ENCODE measurements at regions not wholly inside any gene's neighbourhood (a gene's known extent, or its start where the extent isn't known, plus 50 kb on each side); places are given as distances from the start of the nearest gene placed in this dataset.
"Not testable (repeated sequence)": the region's sequence is repeated elsewhere in the genome, so short reads cannot be mapped to it uniquely, and the experiment has no call there.

GRCh38 chr10:47166808-47167581 is 133.0 kb upstream of the GDF10 start:
- not testable (repeated sequence) for DNase-seq (ENCODE audit: low read depth)

GRCh38 chr10:47167591-47167990 is 132.4 kb upstream of the GDF10 start:
- no peak for DNase-seq (ENCODE audit: low read depth)

DNA sequence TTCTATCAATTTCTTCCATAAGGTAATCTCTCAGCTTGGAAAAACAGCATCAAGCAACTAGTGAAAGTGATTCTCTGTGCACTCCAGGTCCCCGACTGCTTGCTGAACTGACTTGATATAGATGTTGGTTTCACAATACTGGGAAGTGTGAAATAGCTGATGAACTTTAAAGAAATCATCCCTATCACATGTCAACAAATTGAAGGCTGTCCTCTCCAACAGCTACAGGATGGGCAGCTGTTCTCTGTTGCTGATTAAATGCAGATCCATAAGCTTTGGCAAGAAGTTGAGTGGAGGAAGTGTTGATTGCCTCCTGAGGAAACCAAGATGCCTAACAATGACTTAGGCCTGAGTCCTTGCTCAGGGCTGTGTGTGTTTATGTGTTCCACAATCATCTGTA is 130.4 kb upstream of the GDF10 start:
- no peak for DNase-seq (ENCODE audit: low read depth)

DNA sequence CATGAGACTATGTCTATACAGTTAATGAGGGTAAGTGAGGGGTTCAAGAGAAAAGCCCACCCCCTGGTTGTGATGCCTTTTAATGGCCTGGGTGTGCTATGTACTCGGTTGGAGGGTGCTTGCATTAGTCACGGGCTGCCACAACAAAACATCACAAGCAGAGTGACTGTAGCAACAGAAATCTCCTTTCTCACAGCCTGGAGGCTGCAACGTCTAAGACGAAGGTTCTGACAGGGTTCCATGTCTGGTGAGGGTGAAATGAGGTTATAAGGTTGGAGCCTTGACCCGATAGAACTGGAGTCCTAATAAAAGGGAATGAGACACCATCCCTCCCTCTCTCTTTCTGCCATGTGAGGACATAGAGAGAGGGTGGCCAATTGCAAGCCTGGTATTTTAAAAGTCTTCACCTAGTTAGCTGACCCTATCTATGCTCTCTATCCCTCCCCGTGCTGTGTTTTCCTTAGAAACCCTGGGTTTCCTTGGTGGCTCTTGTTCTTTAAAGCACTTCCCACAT is 126.0 kb upstream of the GDF10 start:
- DNase-seq (ENCODE audit: low read depth): no peak

DNA sequence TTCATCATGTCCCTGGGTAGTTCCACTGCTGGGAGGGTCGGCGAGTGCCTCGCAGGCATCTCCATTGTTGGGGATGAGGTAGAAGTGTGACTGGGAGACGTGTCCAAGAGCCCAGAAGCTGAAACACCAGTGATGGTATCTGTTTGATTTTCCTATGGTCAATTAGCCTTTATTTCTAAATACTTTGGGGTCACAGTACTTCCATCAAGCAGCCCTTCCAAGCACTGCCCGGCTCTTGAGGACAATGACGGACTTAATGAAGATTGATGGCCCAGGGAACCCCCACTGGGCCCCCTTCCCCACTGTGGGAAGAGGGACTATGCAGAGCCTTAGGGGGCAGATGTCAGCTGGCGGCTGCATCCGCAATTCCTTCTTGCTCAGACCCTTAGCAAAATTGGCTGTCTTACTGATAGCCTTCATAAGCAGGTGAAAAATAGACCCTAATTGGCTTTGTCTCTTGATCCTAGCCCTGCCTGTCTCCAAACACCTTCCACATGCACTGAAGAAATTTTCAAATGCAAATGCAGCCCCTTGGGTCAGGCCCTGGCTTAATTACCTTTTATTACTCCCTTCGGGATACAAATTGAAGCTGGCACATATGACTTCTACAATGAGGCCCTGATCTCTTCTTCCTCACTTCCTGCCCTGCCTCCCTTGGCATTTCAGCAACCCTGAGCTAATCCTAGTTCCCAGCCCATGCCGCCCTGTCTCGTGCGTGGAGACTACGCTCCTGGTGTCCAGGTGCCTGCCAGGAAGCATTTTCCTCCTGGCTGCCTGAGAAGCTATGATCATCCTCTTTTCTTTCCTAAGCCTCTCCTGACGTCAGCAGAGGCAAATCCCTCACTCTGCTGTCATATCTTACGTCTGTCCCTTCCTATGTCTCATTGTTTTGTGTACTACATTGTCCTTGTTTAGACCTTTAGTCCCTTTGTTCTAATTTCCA is 124.5 kb upstream of the GDF10 start:
- no peak for DNase-seq (ENCODE audit: low read depth)

- DNase-seq (ENCODE audit: low read depth): no peak
Measured at GRCh38 chr10:47176206-47176902, 123.6 kb upstream of the GDF10 start.

GRCh38 chr10:47176903-47177868 is 122.8 kb upstream of the GDF10 start:
- DNase-seq (ENCODE audit: low read depth): no peak

- no peak for DNase-seq (ENCODE audit: low read depth)
Measured at GRCh38 chr10:47178537-47179290, 121.3 kb upstream of the GDF10 start.

GRCh38 chr10:47179291-47179647 is 120.7 kb upstream of the GDF10 start:
- no peak for DNase-seq (ENCODE audit: low read depth)

- DNase-seq (ENCODE audit: low read depth): no peak
Measured at GRCh38 chr10:47181052-47181849, 118.7 kb upstream of the GDF10 start.

DNA sequence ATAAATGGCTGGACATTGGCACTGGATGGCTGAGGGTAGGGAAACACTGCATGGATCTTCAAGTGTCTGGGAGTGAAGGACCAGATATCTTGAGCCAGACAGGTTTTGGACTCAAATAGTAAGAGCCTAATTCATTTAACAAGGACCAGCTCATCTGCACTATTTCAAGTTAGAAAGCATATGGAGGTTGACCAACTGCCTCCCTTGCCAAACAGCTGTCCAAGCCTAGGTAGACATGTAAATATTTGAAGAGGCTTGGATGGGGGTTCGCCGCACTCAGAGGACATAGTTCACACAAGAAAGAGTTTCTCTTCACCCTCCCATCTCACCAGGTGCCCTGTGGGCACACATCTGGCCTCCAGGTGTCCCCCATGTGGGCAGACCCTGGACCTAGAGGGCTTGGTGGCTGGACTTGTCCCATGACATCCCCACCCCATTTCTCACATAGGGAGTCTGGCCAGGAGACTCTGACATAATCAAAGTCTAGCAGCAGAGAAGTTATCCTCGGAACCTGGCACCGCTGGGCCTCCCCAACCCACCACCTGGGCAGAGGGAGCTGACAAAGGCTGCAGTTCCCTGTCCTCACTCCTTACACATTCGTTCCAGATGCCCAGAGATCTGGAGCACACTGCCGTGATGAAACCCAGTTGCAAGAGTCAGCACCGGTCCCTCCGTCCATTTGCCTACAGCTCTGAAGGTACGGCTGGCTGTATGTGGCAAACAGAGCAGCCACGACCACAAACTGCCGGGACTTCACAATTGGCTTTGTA is 116.9 kb upstream of the GDF10 start:
- no peak for DNase-seq (ENCODE audit: low read depth)

- no peak for DNase-seq (ENCODE audit: low read depth)
Measured at GRCh38 chr10:47183704-47184041, 116.3 kb upstream of the GDF10 start.

DNA sequence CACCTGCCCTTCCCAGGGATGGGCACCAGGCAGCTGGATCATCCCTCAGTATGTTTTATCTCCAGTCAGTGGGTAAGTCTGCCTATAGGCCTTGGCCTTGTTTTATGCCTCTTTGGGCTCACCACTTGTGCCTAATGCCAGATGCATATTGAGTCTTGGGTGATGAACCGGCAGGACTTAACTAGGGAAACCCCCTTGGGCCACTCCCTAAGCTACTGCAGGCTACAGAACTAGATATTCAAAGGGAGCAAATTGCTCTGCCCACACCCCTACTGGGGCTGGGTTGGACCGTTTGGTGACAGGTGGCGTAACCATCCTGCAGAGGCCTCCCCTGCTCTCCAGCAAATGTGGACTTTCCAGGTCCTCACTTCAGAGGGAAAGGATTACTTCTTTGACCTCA is 115.7 kb upstream of the GDF10 start:
- no peak for DNase-seq (ENCODE audit: low read depth)

- DNase-seq (ENCODE audit: low read depth): no peak
Measured at GRCh38 chr10:47184724-47185330, 115.2 kb upstream of the GDF10 start.

DNA sequence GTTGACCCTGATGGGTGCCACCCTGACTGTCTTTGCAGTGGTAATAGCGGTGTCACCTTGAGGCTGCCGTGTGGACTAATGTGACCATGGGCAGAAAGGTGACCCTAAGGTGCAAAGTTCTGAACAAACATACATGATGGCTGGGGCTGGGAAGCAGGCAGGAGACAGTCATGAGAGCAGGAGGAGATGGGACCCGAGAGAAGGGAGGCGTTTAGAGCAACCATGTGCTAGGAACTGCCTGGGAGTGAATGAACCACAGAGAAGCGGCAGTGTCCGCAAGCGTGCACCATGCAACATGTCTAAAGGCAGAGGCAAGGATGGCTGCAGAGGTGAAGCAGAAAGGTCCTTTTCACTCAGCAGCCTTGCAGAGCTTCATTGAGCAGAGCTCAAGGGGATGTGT is 113.1 kb upstream of the GDF10 start:
- no peak for DNase-seq (ENCODE audit: low read depth)

- DNase-seq (ENCODE audit: low read depth): no peak
Measured at GRCh38 chr10:47187592-47187991, 112.4 kb upstream of the GDF10 start.

DNA sequence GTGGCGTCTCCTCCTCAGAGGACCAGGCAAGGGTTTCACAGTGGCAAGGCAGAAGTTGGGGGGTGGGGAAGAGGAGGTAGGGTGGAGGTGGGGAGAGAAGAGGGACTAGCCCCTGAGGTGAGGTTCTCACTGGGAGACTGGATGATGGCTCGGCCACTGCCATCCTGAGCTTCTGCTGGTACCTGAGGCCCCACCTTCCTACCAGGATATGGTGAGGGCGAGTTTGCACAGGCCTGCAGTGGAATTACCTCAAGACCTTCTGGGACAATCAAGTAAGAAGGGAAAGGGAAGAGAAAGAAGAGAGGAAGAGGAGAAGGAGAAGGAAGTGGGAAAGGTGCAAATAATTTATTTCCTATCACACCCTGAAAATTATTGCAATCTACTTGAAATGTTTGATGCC is 111.8 kb upstream of the GDF10 start:
- DNase-seq (ENCODE audit: low read depth): no peak

- DNase-seq (ENCODE audit: low read depth): no peak
Measured at GRCh38 chr10:47189802-47190201, 110.2 kb upstream of the GDF10 start.

GRCh38 chr10:47190301-47190700 is 109.7 kb upstream of the GDF10 start:
- no peak for DNase-seq (ENCODE audit: low read depth)
